HG03342 (cell line): ENCODE measurements at regions not wholly inside any gene's neighbourhood (a gene's known extent, or its start where the extent isn't known, plus 50 kb on each side); places are given as distances from the start of the nearest gene placed in this dataset.

ENCODE experiments used
- ATAC-seq: cut with Tn5 transposase; IDR thresholded peaks from one replicate; pipeline ENCODE4 v1.9.1; 2021; ENCODE audit warnings: mild to moderate bottlenecking, moderate library complexity; ENCODE audit not compliant: unreplicated experiment

DNA sequence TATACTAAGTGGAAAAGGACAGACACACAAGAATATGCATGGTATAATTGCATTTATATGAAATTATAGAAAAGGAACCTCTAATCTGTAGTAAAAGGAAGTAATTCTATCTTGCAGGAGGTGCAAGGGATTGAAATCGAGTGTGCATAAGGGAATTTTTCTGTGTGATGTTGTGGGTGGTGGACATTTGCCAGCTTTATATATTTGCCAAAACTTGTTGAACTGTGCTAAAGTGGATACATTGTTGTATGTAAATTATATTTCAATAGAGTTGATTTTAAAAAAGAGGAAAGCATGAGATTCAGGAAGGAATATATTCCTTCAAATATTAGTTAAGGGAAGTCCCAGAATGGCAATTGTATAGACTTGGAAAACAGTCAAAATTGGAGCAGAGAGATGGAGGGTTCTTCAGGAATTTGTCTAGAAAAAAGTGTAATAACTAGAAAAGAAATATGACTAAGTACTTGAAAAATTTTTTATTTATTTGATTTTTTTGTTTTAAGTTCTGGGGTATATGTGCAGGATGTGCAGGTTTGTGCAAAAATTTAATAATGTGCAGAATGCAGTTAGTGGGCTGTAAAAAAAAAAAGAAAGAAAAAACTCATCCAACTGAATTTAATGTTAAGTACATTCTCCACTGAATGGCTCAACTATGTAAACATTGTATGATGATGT lies 96.1 kb downstream of the ARL4A start:
- no peak for ATAC-seq

DNA sequence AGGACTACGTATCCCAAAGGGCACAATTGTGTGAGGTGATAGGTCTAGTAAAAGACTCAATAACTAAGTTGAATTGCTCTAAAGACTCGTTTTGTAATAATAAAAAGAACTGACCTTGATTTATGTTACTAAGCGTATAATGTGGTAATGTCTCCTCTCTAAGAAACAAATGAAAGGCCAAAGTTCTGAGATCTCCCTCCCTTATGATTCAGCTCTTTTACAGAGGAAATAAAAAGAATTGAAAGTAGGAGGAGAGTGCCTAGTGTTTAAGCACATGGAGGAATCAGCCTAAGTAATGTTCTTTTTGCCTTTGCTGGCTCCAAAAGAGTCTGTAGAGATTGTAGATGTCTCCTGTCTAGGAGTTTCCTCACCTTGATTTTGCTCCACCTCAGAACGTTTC lies 98.0 kb downstream of the ARL4A start:
- no peak for ATAC-seq

DNA sequence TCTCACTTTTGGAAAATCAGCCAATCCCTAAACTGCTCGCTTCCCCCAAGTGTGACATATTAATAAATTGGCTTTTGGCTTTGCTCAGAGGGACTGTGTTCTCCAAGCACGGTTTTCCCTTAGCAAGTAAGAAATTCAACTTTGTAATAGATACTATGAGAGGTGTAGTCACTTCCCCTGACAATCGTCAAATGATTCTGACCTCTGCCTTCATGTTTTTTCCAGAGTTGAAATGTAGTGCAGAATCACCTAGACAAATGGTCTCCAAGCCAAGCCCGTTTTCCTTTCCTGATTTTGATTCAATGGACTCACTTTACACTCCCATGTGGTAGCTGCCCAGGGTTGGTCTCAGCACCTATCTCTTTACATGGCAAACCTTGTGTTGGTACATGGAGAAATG lies 99.1 kb downstream of the ARL4A start:
- no peak for ATAC-seq

DNA sequence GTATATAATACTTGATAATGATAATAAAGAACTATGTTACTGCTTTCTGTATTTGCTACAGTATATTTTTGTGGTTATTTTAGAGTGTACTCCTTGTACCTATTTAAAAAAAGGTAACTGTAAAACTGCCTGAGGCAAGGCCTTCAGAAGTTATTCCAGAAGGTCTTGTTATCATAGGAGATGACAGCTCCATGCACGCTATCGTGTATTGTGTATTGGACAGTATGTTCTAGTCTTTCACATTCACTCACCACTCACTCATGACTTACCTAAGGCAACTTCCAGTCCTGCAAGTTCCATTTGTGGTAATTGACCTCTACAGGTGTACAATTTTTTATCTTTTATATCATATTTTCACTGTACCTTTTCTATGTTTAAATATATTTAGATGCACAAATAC lies 100.7 kb downstream of the ARL4A start:
- ATAC-seq, result no peak

DNA sequence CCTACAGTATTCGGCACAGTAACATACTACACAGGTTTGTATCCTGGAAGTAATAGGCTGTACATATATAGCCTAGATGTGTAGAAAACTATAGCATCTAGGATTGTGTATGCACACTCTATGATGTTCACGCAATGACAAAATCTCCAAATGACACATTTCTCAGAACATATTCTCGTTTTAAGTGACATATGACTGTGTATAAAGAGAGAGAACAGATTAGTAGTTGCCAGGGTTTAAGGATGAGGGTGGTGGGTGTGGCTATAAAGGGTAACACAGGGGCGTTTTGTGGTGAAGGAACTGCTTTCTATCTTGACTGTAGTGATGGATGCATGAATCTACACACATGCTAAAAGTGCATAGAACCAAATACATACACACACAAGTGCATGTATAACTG lies 101.2 kb downstream of the ARL4A start:
- ATAC-seq, result no peak

DNA sequence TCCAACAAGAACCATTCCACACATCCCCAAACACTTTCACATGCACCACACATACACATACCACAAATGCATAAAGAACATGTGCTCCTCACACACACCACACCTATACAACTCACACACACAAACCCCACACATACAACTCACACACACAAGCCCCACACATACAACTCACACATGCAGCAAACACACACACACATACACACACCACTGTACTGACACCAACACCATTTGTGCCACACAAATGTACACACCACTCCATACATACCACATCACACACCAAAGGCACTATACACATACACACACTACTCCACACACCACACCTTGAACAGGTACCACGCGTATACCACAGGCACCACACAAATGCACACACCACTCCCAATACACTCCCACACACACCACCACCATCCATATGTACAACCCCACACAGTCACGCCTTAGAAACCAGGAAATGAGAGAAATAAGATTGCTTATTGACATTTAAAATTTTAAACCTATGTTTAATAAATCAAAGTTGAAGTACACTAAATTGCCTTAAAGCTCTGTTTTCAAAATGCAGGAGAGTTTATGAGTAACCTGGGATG lies 107.4 kb downstream of the ARL4A start:
- no peak for ATAC-seq

DNA sequence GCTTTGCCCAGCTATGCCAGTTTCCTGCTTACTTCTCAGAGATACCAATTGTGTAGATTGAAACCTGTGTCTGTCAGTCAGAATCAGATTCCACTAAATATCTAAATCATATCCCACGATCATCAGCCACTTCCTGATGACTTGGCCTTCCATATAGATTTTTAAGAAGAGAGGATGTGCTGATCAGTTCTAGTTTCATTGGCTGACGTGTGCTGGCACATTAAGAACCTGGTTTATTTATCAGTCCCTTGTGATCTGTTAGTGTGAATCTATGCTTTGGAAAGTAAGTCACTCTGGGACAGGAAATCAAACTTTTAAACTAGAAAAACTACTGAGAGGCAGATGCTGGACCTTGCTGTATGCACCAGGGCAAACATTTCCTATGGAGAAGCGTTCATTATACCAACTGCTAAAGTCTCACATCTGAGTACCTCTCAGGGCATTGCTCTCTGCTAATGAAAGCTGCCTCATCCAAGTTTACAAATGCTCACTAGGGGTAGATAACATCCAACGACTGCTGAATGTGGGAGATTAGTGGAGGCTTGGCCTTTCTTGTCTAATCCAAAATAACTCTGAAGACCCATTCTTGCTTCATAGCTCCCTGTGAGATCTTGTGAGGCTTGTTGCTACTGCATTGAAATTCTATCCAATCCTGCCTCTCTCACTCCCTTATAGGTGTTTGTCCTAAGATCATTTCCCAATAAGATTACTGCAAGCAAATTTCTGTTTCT lies 109.1 kb downstream of the ARL4A start:
- ATAC-seq, result no peak

DNA sequence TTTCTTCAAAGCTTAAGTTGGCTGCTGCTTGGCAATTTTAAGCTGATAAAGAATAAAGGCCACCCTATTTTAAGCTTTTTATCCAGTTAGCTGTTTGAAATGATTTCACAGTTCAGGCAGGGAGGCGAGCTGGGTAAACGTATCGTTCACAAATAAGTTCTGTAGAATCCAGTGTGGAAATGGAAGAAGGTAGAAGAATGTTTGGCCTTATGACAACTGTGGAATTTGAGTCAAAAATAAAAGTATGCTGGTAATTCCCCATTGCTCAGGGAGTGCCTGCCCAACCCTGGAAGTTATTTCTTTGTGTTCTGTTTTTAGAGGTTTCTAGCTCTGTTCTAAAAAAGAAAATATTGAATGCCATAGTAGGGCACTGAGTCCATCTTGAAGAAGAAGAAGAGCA lies 113.1 kb downstream of the ARL4A start:
- no peak for ATAC-seq

DNA sequence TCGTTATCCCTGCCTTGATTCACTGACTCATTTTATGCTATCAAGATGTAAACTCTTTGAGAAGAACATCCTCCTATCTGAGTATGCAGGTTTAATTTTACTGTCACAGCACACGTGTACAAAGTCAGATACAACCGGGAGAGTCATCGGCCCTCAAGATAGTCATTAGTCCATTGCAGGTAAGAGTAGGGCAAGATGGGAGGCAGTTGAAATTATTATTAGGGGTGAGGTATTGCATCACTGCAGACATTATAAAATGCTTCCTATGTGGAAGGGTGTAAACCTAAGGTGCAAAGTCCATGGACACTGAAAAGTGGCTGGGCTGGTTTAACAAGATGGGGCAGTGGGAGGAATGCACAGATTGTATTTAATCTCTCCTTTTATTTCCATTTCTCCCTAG lies 113.7 kb downstream of the ARL4A start:
- ATAC-seq, result no peak

DNA sequence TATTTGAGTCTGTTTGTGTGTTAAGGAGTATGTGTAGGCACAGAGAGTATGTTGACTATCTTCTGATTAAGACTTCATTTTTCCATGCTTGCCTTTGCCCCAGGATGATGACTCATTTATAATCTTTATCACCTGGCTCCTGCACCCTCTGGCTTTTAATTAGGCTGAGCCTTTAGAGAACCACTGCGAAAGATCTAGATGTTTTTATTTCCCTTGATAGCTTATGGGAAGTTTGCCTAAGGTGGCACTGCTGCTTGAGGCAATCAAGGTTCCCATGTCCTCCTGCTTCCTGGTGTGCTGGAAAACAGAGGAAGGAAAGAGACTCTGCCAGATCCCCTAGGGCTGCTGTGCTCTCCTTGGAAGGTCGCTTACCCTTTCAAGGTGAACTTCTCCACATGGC lies 114.6 kb downstream of the ARL4A start:
- no peak for ATAC-seq

DNA sequence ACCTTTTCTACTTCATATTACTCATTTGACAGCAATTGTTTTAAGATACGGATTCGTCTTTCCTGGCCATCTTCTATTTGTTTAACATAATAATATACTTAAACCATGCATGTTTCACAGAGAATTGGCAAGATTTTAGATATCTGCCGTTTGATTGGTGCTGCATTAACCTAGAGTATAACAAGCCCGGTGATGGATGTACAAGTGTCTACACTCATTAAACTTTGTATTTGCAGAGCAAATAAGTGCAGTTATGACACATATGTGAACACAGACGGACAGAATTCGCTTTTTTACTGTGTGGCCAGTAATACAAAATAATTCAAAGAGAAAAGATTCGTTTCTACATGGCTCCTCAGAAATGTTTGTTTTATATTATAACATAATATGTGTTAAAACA lies 116.1 kb downstream of the ARL4A start:
- no peak for ATAC-seq

DNA sequence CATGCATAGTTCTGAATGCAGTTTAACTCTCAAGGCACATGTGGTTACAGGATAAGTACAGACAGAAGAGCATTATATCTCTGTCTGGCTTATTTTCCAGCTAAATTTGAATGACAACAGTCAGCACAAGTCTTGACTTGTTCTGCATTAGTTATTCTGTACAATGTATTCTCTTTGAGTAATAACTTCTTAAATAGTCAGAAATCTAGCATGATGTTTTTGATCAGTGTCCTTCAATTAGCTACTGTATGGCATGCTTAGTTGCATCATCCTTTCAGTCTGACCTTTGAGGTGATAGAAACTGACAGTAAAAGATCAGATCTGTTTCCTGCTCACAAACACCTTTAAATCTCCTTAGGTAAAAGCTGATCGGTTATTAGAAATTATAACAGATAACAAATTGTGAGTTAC lies 118.1 kb downstream of the ARL4A start:
- ATAC-seq, result no peak

DNA sequence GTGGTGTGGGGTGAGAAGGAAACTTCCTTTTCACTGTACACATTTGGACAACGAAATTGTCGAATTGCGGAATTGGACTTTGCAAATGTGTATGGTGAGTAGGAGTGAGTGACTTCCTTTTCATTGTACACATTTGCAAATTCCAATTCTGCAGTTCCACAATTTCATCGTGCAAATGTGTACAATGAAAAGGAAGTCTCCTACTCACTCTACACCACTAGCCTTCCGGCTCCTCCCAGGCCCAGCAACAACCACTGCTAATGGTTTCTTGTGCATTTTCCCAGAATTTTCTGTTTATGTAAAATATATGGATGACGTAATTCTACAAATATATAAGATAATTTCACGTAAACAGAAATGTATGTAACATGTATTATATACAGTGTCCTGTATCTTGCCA lies 118.5 kb downstream of the ARL4A start:
- no peak for ATAC-seq

DNA sequence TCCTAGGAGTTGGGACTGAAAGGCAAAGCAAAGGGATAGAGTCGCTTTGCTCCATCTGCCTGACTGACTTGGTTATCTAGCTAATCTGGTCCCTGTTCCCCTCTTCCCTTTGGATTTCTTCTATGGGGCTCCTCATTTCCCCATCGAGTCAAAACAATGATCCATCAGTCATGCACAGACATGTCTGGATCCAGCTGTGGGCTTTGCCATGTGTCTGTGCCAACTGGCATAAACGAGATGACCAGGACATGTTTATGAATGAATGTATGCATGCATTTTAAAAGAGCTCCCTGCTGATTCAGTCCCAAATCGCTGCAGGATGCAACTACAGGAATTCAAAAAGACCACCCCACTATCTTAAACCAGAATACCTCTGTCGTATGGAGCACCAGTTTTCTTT lies 122.0 kb downstream of the ARL4A start:
- no peak for ATAC-seq

DNA sequence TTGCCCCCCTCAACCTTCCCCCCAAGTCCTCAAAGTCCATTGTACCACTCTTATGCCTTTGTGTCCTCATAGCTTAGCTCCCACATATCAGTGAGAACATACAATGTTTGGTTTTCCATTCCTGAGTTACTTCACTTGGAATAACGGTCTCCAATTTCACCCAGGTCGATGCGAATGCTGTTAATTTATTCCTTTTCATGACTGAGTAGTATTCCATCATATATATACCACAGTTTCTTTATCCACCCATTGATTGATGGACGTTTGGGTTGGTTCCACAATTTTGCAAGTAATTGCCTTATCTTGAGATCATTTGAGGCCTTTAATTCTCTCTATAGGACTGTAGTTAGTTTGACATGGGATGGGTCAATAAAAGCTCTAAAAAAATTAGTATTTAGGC lies 124.7 kb downstream of the ARL4A start:
- ATAC-seq, result no peak

DNA sequence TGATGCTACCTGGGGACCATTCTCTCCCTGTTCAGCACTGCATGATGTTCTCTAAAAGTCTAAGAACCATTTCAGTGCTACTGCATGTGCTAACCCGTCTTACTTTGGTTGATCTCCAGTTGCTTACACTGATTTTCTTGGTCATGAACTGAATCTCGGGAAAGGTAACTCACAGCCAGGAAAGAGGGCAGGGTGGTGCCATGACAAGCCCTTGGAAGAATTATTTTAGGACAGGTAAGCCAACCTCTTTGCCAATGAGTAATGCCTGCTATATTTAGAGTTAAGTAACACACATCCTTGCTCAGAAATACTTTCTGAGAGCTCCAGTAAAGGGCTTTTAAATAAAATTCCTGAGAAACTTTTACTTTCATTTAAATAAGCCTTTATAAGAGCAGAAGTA lies 126.7 kb downstream of the ARL4A start:
- no peak for ATAC-seq

DNA sequence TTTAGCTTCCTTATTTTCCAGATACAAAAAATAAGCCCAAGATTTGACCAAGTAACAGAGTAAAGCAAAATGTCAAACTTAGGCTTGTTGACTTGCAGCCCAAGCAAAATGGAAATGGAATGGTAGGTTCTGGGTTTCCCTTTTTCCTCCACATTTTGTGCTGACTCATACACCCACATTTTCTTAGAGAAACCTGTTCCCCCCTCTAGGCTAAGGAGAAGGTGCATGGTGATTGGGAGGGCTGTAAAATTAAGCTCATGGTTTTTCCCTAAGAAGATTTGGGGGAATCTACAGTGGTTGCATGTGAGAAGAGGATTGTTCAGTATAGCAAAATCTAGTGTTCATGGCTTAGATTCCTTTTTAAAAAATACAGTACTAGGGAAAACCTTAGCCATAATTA lies 127.4 kb downstream of the ARL4A start:
- ATAC-seq, result no peak

DNA sequence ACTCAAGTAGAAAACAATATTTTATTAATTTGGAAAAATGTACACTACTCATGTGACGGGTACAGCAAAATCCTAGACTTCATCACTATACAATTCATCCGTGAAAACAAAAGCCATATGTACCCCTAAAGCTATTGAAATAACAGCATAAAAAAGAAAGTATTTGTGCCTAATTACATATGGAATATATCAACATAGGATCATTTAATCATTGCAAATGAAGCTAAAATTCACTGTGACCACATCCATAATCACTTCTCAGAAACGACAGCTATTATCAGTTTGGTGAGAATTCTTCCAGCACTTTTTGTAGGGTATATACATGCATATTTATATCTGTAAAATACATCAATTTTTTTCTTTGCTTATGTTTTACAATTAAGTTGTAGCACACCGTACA lies 128.0 kb downstream of the ARL4A start:
- ATAC-seq, result no peak

DNA sequence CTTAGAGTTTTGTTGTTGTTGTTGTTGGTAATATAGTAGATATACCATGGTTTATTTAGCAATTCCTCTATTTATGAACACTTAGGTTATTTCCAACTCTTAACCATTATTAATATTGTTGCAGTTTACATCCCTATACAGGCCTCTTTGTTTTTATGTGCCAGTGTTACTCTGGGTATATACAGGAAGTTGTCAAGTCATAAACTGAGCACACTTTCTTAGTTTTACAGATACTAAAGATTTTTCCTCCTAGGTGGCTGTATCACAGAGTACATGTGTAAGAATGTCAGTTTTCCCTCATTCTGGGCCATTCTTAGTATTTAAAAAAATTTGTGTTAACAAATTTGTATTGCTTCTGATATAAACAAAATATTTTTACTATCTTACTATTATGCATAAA lies 128.4 kb downstream of the ARL4A start:
- no peak for ATAC-seq

DNA sequence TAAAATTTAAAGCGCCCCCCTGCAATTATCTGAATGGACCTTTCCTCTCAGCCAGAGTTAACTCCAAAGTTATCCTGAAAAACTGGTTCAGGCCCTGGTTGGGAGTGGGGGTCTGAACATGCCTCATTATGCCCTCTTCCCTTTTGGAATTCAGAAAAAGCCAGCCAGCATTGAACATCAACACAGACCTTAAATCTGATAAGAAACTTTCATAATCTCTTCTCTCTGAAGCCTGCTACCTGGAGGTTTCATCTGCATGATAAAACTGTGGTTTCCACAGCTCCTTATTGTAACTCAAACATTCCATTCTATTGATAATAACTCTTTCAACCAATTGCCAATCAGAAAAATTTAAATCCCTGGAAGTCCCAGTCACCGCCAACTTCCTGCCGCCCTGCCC lies 133.3 kb downstream of the ARL4A start:
- ATAC-seq, result no peak

DNA sequence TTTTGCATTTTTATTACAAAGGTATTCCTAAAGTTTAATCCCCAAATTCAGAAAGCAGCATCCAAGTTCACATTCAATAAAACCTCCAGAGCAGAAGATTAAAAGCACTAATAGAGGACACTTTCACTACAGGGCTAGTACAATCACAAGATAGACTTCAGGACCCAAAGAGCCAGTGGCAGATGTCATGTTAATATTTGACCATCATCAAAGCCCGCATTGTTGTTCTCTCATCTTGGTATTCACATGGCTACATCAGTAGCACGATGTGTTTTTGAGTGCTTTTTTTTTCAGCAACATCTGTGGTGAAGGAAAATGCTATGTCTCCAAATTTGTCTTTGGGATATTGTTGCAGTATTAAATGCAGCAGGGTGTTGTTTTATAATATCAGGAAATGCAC lies 134.3 kb downstream of the ARL4A start:
- ATAC-seq, result no peak

DNA sequence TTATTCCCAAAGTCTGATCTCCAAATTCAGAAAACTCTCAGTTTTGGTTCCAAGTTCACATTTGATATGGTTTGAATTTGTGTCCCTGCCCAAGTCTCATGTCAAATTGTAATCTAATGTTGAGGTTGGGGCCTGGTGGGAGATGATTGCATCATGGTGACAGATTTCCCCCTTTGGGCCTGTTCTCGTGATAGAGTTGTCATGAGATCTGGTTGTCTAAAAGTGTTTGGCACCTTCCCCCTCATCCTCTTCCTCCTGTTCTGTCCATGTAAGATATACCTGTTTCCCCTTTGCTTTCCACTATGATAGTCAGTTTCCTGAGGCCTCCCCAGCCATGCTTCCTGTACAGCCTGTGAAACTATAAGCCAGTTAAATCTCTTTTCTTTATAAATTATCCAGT lies 138.6 kb downstream of the ARL4A start:
- ATAC-seq, result no peak
